Epithelial cell of prostate (primary cell): ENCODE measurements at regions not wholly inside any gene's neighbourhood (a gene's known extent, or its start where the extent isn't known, plus 50 kb on each side); places are given as distances from the start of the nearest gene placed in this dataset.

ENCODE experiments used
- DNase-seq: peaks from one replicate; pipeline ENCODE4 v3.0.0-alpha.2; 2011; ENCODE audit warnings: low read depth, low spot score
- H3K27ac ChIP-seq: fragments of 450-650 bp; 2 replicates; pipeline ENCODE4 v1.5.1; 2017; ENCODE audit warnings: mild to moderate bottlenecking

GRCh38 chr6:129778793-129779192 is 68.8 kb upstream of the ARHGAP18 start:
- DNase-seq: no peak
- no peak overlapping the region for H3K27ac ChIP-seq

GRCh38 chr6:129777371-129777770 is 67.4 kb upstream of the ARHGAP18 start:
- H3K27ac ChIP-seq: no peak overlapping the region
- DNase-seq: no peak

GRCh38 chr6:129776542-129777330 is 66.8 kb upstream of the ARHGAP18 start:
- H3K27ac ChIP-seq: no peak overlapping the region
- DNase-seq: no peak

GRCh38 chr6:129774697-129775447 is 64.9 kb upstream of the ARHGAP18 start:
- peak; percentile 16 for DNase-seq
- H3K27ac ChIP-seq: no peak overlapping the region

GRCh38 chr6:129773304-129773703 is 63.3 kb upstream of the ARHGAP18 start:
- no peak for DNase-seq
- H3K27ac ChIP-seq: no peak overlapping the region

GRCh38 chr6:129771678-129772077 is 61.7 kb upstream of the ARHGAP18 start:
- DNase-seq: no peak
- no peak overlapping the region for H3K27ac ChIP-seq

- DNase-seq: no peak
Measured at GRCh38 chr6:129767776-129768485, 58.0 kb upstream of the ARHGAP18 start.

GRCh38 chr6:129766959-129767728 is 57.2 kb upstream of the ARHGAP18 start:
- no peak overlapping the region for H3K27ac ChIP-seq
- peak; percentile 22 for DNase-seq

More at GRCh38 chr6:129767776-129768485, 58.0 kb upstream of the ARHGAP18 start:
- no peak overlapping the region for H3K27ac ChIP-seq

GRCh38 chr6:129764761-129765407 is 54.9 kb upstream of the ARHGAP18 start:
- H3K27ac ChIP-seq: no peak overlapping the region
- no peak for DNase-seq

GRCh38 chr6:129759796-129760605 is 50.0 kb upstream of the ARHGAP18 start:
- no peak overlapping the region for H3K27ac ChIP-seq
- DNase-seq: no peak
